ENCODE measurements at regions not wholly inside any gene's neighbourhood (a gene's known extent, or its start where the extent isn't known, plus 50 kb on each side); places are given as distances from the start of the nearest gene placed in this dataset.

GRCh38 chr7:67489881-67490280 is 493.2 kb downstream of the TYW1 start (continued):
- TF ChIP-seq, protein P1, sequence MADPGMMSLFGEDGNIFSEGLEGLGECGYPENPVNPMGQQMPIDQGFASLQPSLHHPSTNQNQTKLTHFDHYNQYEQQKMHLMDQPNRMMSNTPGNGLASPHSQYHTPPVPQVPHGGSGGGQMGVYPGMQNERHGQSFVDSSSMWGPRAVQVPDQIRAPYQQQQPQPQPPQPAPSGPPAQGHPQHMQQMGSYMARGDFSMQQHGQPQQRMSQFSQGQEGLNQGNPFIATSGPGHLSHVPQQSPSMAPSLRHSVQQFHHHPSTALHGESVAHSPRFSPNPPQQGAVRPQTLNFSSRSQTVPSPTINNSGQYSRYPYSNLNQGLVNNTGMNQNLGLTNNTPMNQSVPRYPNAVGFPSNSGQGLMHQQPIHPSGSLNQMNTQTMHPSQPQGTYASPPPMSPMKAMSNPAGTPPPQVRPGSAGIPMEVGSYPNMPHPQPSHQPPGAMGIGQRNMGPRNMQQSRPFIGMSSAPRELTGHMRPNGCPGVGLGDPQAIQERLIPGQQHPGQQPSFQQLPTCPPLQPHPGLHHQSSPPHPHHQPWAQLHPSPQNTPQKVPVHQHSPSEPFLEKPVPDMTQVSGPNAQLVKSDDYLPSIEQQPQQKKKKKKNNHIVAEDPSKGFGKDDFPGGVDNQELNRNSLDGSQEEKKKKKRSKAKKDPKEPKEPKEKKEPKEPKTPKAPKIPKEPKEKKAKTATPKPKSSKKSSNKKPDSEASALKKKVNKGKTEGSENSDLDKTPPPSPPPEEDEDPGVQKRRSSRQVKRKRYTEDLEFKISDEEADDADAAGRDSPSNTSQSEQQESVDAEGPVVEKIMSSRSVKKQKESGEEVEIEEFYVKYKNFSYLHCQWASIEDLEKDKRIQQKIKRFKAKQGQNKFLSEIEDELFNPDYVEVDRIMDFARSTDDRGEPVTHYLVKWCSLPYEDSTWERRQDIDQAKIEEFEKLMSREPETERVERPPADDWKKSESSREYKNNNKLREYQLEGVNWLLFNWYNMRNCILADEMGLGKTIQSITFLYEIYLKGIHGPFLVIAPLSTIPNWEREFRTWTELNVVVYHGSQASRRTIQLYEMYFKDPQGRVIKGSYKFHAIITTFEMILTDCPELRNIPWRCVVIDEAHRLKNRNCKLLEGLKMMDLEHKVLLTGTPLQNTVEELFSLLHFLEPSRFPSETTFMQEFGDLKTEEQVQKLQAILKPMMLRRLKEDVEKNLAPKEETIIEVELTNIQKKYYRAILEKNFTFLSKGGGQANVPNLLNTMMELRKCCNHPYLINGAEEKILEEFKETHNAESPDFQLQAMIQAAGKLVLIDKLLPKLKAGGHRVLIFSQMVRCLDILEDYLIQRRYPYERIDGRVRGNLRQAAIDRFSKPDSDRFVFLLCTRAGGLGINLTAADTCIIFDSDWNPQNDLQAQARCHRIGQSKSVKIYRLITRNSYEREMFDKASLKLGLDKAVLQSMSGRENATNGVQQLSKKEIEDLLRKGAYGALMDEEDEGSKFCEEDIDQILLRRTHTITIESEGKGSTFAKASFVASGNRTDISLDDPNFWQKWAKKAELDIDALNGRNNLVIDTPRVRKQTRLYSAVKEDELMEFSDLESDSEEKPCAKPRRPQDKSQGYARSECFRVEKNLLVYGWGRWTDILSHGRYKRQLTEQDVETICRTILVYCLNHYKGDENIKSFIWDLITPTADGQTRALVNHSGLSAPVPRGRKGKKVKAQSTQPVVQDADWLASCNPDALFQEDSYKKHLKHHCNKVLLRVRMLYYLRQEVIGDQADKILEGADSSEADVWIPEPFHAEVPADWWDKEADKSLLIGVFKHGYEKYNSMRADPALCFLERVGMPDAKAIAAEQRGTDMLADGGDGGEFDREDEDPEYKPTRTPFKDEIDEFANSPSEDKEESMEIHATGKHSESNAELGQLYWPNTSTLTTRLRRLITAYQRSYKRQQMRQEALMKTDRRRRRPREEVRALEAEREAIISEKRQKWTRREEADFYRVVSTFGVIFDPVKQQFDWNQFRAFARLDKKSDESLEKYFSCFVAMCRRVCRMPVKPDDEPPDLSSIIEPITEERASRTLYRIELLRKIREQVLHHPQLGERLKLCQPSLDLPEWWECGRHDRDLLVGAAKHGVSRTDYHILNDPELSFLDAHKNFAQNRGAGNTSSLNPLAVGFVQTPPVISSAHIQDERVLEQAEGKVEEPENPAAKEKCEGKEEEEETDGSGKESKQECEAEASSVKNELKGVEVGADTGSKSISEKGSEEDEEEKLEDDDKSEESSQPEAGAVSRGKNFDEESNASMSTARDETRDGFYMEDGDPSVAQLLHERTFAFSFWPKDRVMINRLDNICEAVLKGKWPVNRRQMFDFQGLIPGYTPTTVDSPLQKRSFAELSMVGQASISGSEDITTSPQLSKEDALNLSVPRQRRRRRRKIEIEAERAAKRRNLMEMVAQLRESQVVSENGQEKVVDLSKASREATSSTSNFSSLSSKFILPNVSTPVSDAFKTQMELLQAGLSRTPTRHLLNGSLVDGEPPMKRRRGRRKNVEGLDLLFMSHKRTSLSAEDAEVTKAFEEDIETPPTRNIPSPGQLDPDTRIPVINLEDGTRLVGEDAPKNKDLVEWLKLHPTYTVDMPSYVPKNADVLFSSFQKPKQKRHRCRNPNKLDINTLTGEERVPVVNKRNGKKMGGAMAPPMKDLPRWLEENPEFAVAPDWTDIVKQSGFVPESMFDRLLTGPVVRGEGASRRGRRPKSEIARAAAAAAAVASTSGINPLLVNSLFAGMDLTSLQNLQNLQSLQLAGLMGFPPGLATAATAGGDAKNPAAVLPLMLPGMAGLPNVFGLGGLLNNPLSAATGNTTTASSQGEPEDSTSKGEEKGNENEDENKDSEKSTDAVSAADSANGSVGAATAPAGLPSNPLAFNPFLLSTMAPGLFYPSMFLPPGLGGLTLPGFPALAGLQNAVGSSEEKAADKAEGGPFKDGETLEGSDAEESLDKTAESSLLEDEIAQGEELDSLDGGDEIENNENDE (IDR thresholded peaks at IDR 0.05; ENCODE audit: insufficient replicate concordance, low read length), result no peak
- no peak for TF ChIP-seq SAP30 (IDR thresholded peaks at IDR 0.05; ENCODE audit: insufficient read depth, insufficient replicate concordance, low read length)
- TF ChIP-seq CHD2 (IDR thresholded peaks at IDR 0.05; ENCODE audit: low read length), result no peak
- no peak for TF ChIP-seq SP1 (IDR thresholded peaks at IDR 0.05; ENCODE audit: low read depth, low read length)
- no peak for TF ChIP-seq JUN (IDR thresholded peaks at IDR 0.05; ENCODE audit: low read depth, low read length)

All from H1 (cell line).